ENCODE measurements at regions not wholly inside any gene's neighbourhood (a gene's known extent, or its start where the extent isn't known, plus 50 kb on each side); places are given as distances from the start of the nearest gene placed in this dataset.

GRCh38 chr9:120107138-120107537 is 472.8 kb downstream of the CDK5RAP2 start:
- no peak for DNase-seq

- no peak for DNase-seq
Measured at GRCh38 chr9:120104771-120105170, 475.2 kb downstream of the CDK5RAP2 start.

- DNase-seq, result no peak
Measured at GRCh38 chr9:120100595-120100994, 479.4 kb downstream of the CDK5RAP2 start.

GRCh38 chr9:120099065-120099464 is 480.9 kb downstream of the CDK5RAP2 start:
- DNase-seq, result no peak

GRCh38 chr9:120098584-120098983 is 481.4 kb downstream of the CDK5RAP2 start:
- no peak for DNase-seq

- no peak for DNase-seq
Measured at GRCh38 chr9:120091206-120091605, 488.8 kb downstream of the CDK5RAP2 start.

GRCh38 chr9:120080849-120081248 is 499.1 kb downstream of the CDK5RAP2 start:
- no peak for DNase-seq

GRCh38 chr9:120078112-120078511 is 501.9 kb downstream of the CDK5RAP2 start:
- no peak for DNase-seq

- DNase-seq, result no peak
Measured at GRCh38 chr9:120071760-120072159, 508.2 kb downstream of the CDK5RAP2 start.

GRCh38 chr9:120066315-120066714 is 513.7 kb downstream of the CDK5RAP2 start:
- no peak for DNase-seq

GRCh38 chr9:120065151-120065550 is 514.8 kb downstream of the CDK5RAP2 start:
- no peak for DNase-seq

GRCh38 chr9:120045011-120045410 is 535.0 kb downstream of the CDK5RAP2 start:
- no peak for DNase-seq

GRCh38 chr9:120043448-120043847 is 536.5 kb downstream of the CDK5RAP2 start:
- no peak for DNase-seq

- DNase-seq, result no peak
Measured at GRCh38 chr9:120040896-120041295, 539.1 kb downstream of the CDK5RAP2 start.

- DNase-seq, result no peak
Measured at GRCh38 chr9:120038342-120038741, 541.6 kb downstream of the CDK5RAP2 start.

- no peak for DNase-seq
Measured at GRCh38 chr9:120032639-120033038, 547.3 kb downstream of the CDK5RAP2 start.

- no peak for DNase-seq
Measured at GRCh38 chr9:120030847-120031246, 549.1 kb downstream of the CDK5RAP2 start.

GRCh38 chr9:120018550-120018949 is 561.4 kb downstream of the CDK5RAP2 start:
- no peak for DNase-seq

GRCh38 chr9:120018037-120018436 is 561.9 kb downstream of the CDK5RAP2 start:
- DNase-seq, result no peak

- no peak for DNase-seq
Measured at GRCh38 chr9:120016231-120016630, 563.7 kb downstream of the CDK5RAP2 start.

GRCh38 chr9:120014796-120015195 is 565.2 kb downstream of the CDK5RAP2 start:
- no peak for DNase-seq

GRCh38 chr9:120009856-120010255 is 570.1 kb downstream of the CDK5RAP2 start:
- no peak for DNase-seq

GRCh38 chr9:120001536-120001935 is 578.4 kb downstream of the CDK5RAP2 start:
- no peak for DNase-seq

- DNase-seq, result no peak
Measured at GRCh38 chr9:119998614-119999013, 581.4 kb downstream of the CDK5RAP2 start.

- DNase-seq, result no peak
Measured at GRCh38 chr9:119991797-119992196, 588.2 kb downstream of the CDK5RAP2 start.

- DNase-seq, result no peak
Measured at GRCh38 chr9:119986713-119987112, 593.3 kb downstream of the CDK5RAP2 start.

All from right hindlimb (tissue), 1 donor.